Cardiac septum (tissue), 1 donor: ENCODE measurements at regions not wholly inside any gene's neighbourhood (a gene's known extent, or its start where the extent isn't known, plus 50 kb on each side); places are given as distances from the start of the nearest gene placed in this dataset.

ENCODE experiments used
- DNase-seq: peaks from one replicate; pipeline ENCODE4 v3.0.0-alpha.2; 2020; ENCODE audit warnings: low spot score
- intact Hi-C: fragments of 100-400 bp; cut with DNase I; formaldehyde crosslinking; loops from one replicate; pipeline ENCODE4 v1.14.0; 2022
- donor health status: DM: no; HTN: no; CAD: no.

DNA sequence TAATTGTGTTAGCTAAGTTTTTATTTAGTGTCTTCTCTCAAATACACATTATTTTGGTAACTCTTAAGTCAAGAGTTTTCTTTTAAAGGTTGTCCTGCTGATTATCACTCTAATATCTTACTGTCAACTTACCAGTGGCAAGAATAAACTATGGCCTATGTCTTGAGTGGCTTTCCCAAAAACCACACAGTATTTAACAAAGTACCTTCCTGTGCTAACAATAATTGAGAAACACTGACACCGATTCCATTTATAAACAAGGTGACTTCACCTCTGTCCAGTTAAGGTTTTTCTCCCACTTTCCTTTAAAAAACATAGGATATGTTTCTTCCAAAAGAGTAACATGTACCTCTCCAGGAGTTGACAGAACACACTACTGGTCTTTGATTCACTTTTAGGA is 234.3 kb upstream of the CD96 start:
- intact Hi-C loops = no loop called here

DNA sequence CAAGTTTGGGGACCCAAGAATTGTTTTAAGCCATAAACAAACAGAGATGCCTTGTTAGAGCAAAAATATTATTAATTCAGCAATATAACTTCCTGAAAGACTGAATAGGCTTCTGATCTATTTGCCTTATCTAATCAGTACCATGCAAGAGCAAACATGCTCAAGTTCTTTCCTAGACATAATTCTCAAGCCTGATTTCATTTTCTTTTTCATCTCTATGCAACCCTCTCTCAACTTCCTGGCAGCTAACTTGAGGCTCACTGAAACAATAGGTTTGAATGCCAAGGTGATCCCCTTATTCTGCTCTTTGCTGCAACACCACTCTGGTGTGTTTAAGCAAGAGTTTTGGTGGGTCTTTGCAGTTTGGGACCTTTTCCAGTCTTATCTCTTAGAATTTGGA is 230.9 kb upstream of the CD96 start:
- intact Hi-C loops = no loop called here

More for the DNA sequence above, 234.3 kb upstream of the CD96 start:
- no peak for DNase-seq

DNA sequence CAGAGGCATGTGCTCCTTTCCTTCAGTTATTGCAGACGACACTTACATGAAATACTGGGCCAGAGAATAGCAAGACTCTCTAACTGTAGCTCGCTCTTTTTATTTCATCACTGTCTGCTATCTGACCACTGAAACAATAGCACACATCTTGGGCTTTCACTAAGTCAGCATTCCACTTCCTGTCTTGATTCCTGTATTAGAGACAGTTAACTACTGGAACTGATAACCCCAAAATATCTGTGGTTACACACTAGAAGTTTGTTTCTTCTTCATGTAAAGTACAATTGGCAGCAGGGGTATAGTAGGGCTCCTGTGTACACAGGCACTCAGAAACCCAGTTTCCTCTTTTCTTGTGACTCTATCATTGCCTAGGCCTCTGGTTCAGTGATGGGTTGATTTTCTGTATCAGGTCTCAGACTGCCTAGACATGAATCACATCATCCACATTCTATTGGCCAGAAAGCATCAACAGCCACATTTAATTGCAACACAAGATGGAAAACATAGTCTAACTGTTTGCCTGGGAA is 230.2 kb upstream of the CD96 start:
- intact Hi-C loops = no loop called here
- no peak for DNase-seq

More for the DNA sequence above, 230.9 kb upstream of the CD96 start:
- DNase-seq = no peak

DNA sequence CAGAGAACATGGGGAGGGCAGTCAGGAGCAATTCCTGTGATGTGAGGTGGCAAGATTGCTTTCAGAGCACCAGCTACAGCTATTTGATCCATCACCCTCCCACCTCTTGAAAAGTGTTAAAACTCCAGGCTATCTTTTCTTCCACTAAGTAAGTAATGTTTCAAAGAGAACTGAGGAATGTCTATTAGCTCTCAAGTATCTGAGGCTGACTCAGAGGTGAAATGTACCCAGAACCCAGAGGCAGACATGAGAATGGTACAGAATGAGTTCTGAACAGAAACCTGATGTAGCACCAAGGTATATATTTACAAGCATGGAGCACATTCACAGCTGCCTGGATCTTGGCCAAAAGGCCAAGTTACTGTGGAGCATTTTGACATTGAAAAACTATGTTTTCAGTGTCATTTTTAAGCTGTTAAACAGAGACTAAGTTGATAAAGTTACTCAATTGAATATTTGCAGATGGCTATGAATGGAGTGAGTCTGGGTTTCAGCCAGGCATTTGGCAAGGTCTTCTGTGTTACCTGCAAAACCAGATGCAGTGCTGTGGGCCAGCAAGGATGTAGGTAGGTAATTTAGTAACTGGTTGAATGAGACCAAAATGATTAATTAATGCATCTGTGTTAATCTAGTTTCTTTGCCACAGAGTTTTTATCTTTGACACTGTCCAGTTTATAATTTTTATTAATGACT is 227.7 kb upstream of the CD96 start:
- no peak for DNase-seq
- intact Hi-C loops = no loop called here

DNA sequence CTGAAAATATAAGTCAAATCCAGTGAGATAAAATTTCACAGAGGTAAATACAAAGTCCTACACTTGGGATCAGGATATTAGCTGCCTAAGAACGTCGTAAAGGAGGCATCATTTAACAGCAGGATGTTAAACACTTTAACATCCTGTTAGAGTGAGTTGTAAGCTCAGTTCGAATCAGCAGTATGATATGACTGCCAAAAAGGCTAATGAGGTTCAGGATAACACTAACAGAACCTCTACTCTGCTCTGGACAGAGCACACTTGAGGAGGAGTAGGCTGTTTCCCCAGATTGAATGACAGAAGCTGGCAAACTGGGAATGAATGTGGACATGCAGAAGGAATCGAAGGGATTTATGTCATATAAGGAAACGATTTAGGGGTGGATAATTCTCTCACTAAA is 227.1 kb upstream of the CD96 start:
- intact Hi-C loops = no loop called here
- DNase-seq = no peak

- DNase-seq = no peak
- intact Hi-C loops = no loop called here
Observed at GRCh38 chr3:111315930-111316587, 225.9 kb upstream of the CD96 start.

- DNase-seq = no peak
- intact Hi-C loops = no loop called here
Observed at GRCh38 chr3:111318289-111318688, 223.7 kb upstream of the CD96 start.

GRCh38 chr3:111319598-111319997 is 222.4 kb upstream of the CD96 start:
- intact Hi-C loops = no loop called here
- no peak for DNase-seq

GRCh38 chr3:111321786-111322185 is 220.2 kb upstream of the CD96 start:
- intact Hi-C loops = no loop called here
- no peak for DNase-seq

- intact Hi-C loops = no loop called here
- DNase-seq = no peak
Observed at GRCh38 chr3:111323019-111323418, 219.0 kb upstream of the CD96 start.

- no peak for DNase-seq
- intact Hi-C loops = no loop called here
Observed at GRCh38 chr3:111324151-111324550, 217.8 kb upstream of the CD96 start.

DNA sequence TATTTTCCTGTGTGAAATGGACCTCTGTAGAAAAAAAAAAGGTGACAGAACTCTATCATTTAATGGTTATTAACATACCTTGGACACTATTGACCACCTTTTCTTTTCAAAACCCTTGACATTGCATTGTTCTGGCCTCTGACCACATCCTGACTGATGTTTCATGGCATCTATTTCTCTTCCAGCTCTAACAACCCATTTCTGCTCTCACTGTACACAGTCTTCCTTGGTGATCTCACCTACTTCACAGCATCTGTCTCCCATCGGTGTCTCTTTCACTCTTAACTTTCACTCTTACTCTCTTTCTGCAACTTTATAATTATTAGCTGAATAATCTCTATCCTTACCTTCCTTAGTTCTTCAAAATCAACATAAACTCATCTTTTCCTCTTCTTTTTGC is 217.4 kb upstream of the CD96 start:
- DNase-seq = no peak
- intact Hi-C loops = no loop called here

DNA sequence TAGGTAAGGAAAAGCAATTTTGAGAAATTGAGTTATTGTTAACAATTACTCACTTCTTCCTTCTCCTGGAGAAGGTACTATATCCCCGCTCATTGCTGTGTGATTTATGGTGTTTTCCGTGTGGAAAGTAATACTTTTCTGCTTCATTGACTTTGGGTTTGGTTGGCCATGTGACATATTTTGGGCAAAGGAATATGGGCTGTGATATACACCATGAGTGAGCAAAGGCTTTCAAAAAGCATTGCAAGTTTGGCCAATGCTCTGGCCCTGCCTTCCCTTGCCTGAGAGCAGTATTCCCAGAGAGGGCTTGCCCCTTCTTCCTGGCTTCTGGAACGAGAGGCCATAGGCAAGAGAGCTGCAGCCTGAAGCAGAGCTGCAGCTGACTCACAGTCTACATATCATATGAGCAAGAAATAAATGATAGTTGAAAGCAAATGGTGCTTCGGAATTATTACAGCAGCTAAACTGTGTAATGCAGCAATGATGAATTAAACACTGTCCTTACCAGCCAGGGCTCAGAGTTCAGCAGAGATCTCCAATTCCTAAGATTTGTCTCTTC is 216.8 kb upstream of the CD96 start:
- intact Hi-C loops = no loop called here
- no peak for DNase-seq

DNA sequence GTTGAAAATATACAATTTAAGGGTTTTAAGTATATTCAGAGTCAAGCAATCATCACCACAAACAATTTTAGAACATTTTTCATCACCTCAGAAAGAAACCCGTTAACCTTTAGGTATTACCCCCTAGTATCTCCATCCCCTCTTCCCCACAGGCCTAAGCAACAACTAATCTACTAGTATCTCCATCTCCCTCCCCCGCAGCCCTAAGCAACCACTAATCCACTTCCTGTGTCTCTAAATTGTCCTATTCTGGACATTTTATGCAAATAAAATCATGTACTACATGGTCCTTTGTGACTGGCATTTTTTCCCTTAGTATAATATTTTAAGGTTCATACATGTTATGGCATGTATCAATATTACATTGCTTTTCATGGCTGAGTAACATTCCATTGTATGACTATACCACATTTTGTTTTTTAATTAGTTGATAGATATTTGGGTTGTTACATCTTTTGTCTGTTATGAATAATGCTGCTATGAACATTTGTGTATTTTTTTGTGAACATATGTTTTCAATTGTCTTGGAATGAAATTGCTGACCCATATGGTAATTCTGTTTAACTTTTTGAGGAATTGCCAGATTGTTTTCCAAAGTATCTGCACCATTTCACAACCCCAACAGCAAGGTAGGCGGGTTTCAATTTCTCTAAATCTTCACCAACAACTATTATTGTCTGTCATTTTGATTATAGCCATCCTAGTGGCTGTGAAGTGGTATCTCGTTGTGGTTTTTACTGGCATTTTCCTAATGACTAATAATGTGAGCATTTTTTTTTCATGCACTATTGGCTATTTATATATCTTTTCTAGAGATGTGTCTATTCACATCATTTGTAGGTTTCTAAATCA is 215.6 kb upstream of the CD96 start:
- DNase-seq = no peak
- intact Hi-C loops = no loop called here

- no peak for DNase-seq
Observed at GRCh38 chr3:111331306-111331705, 210.7 kb upstream of the CD96 start.

DNA sequence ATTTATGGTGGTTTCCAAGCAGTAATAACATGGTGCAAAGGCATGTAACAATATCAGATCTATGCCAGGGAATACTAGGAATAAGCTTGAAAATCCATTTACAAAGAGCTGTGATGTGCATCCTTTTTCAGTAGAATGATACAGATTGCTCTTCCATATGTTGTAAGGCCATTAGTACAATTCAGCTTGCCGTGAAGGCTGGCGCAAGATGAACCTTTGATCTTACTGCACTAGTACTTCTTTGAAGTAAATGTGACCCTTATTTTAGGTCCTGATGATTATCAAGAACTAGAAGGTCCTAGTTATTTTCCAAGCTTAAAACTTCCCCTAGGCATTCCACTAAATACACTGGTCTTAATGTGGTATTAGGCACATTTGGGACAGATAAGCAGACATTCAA is 210.1 kb upstream of the CD96 start:
- intact Hi-C loops = no loop called here
- no peak for DNase-seq

More at GRCh38 chr3:111331306-111331705, 210.7 kb upstream of the CD96 start:
- intact Hi-C loops = no loop called here

- intact Hi-C loops = no loop called here
- DNase-seq = no peak
Observed at GRCh38 chr3:111332488-111333080, 209.4 kb upstream of the CD96 start.

GRCh38 chr3:111333642-111334041 is 208.4 kb upstream of the CD96 start:
- intact Hi-C loops = no loop called here

DNA sequence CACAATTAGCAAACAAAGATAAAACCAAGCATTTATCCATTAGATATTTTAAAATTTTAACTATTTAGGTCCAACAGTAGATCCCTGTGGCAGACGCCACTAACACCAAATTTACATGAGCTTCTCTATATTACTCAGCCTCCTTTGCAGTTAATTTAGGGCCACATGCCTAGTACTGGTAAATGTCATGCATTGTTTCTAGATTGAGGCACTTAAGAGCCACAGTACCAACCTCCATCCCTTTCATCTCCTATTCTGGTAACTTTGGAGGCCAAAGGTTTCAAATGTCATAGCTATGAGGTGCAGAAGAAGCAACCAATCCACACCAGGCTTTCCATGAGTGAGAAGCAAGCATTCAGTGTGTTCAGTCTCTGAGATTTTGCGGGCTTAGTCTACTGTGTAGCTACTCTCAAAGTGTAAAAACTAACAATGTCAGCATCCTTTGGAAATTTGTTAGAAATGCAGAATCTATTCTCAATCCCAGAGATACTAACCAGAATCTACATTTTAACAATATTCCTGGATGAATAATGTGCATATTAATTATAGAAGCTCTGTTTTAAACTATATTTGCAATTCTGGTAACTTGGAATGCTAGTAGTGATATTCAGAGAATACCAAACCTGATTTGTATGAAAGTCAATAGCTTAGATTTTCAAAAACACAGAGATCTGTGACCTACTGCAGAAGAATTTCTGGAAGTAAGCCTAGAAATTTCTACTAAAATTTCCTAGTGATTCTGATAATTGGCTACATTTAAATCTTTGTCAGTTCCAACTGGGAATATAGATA is 206.3 kb upstream of the CD96 start:
- DNase-seq = no peak
- intact Hi-C loops = no loop called here

More at GRCh38 chr3:111333642-111334041, 208.4 kb upstream of the CD96 start:
- DNase-seq = no peak
